ENCODE measurements at regions not wholly inside any gene's neighbourhood (a gene's known extent, or its start where the extent isn't known, plus 50 kb on each side); places are given as distances from the start of the nearest gene placed in this dataset.

- no peak for TF ChIP-seq TBP (IDR thresholded peaks at IDR 0.05; ENCODE audit: low read depth, low read length)
- TF ChIP-seq CBX8 (IDR thresholded peaks at IDR 0.05; ENCODE audit: borderline replicate concordance, low read depth, low read length), result no peak
- TF ChIP-seq CREB1 (IDR thresholded peaks at IDR 0.05), result no peak
- no peak for TF ChIP-seq HDAC6 (IDR thresholded peaks at IDR 0.05; ENCODE audit: low read depth, low read length)
- no peak for TF ChIP-seq TAF7 (optimal IDR thresholded peaks at IDR 0.05; ENCODE audit: borderline replicate concordance, low read depth, low read length)
- no peak for TF ChIP-seq BACH1 (IDR thresholded peaks at IDR 0.05; ENCODE audit: low read length)
Observed at GRCh38 chr14:59131938-59132795, 56.3 kb upstream of the DAAM1 start (continued).
